CD14-positive monocyte (primary cell): ENCODE measurements at regions not wholly inside any gene's neighbourhood (a gene's known extent, or its start where the extent isn't known, plus 50 kb on each side); places are given as distances from the start of the nearest gene placed in this dataset.

Experiments
- DNase-seq, 3 donors: peaks; one replicate each; pipeline ENCODE4 v3.0.0-alpha.2; 2011 to 2022
- H2AFZ ChIP-seq: 2 replicates; pipeline ENCODE4 v1.6.0; 2012; ENCODE audit warnings: mild to moderate bottlenecking, low read depth, low read length, inconsistent platforms; ENCODE audit not compliant: insufficient read depth, poor library complexity, severe bottlenecking
- H3K27ac ChIP-seq, 2 donors: 1 replicate in 1 of 2; 2 replicates in 1 of 2; pipeline ENCODE4 v1.5.1; 2012 to 2013; ENCODE audit warnings: low read length in 2 of 2, control low read depth in 1 of 2, inconsistent platforms in 1 of 2, low read depth in 1 of 2, mild to moderate bottlenecking in 1 of 2
- H3K27me3 ChIP-seq, 2 donors: one replicate each; pipeline versions ENCODE4 v1.6.0 to v1.6.1; 2011 to 2013; ENCODE audit warnings: low read length in 2 of 2; ENCODE audit not compliant: control insufficient read depth in 2 of 2, insufficient read depth in 2 of 2
- H3K36me3 ChIP-seq, 2 donors: replicated peaks in 1 of 2; 1 replicate in 1 of 2; 2 replicates in 1 of 2; pipeline versions ENCODE4 v1.5.1 to v1.6.1; 2012 to 2013; ENCODE audit warnings: low read length in 2 of 2, control low read depth in 1 of 2, inconsistent platforms in 1 of 2, mild to moderate bottlenecking in 1 of 2; ENCODE audit not compliant: insufficient read depth in 2 of 2, control insufficient read depth in 1 of 2
- H3K4me1 ChIP-seq, 2 donors: 1 replicate in 1 of 2; 2 replicates in 1 of 2; pipeline versions ENCODE4 v1.5.1 to v1.6.1; 2012 to 2013; ENCODE audit warnings: low read length in 2 of 2, control low read depth in 1 of 2, inconsistent platforms in 1 of 2, mild to moderate bottlenecking in 1 of 2, moderate library complexity in 1 of 2; ENCODE audit not compliant: insufficient read depth in 2 of 2, control insufficient read depth in 1 of 2
- H3K4me2 ChIP-seq: replicated peaks from 2 replicates; pipeline ENCODE3; 2012; ENCODE audit warnings: low read length, moderate library complexity, mild to moderate bottlenecking; ENCODE audit not compliant: poor library complexity, severe bottlenecking; ENCODE audit errors: extremely low read depth
- H3K4me3 ChIP-seq, 3 experiments: fragments of 200-600 bp in 1 of 3; sonication (generic) in 1 of 3; replicated peaks in 1 of 3; 1 replicate in 2 of 3; 2 replicates in 1 of 3; pipeline ENCODE4 v1.5.1; 2011 to 2013; ENCODE audit warnings: low read length in 3 of 3, mild to moderate bottlenecking in 3 of 3, control low read depth in 2 of 3, low read depth in 2 of 3, inconsistent platforms in 1 of 3, moderate library complexity in 1 of 3
- H3K79me2 ChIP-seq: 2 replicates; pipeline ENCODE4 v1.6.0; 2012; ENCODE audit warnings: mild to moderate bottlenecking, control low read depth, inconsistent platforms, low read length, moderate library complexity; ENCODE audit not compliant: insufficient read depth
- H3K9ac ChIP-seq: 2 replicates; pipeline ENCODE4 v1.6.0; 2017; ENCODE audit warnings: low read length, mild to moderate bottlenecking; ENCODE audit not compliant: insufficient read depth, poor library complexity, severe bottlenecking
- H3K9me3 ChIP-seq, 2 donors: replicated peaks in 1 of 2; 1 replicate in 1 of 2; 2 replicates in 1 of 2; pipeline versions ENCODE4 v1.5.1 to v1.6.1; 2012 to 2013; ENCODE audit warnings: low read length in 2 of 2, control low read depth in 1 of 2; ENCODE audit not compliant: control insufficient read depth in 1 of 2, insufficient read depth in 1 of 2
- H4K20me1 ChIP-seq: 2 replicates; pipeline ENCODE4 v1.6.0; 2012; ENCODE audit warnings: mild to moderate bottlenecking, low read length, control low read depth, moderate library complexity; ENCODE audit not compliant: insufficient read depth
- H3K27ac Mint-ChIP-seq, 7 donors: one replicate each; pipeline ENCODE4 v1.8.0; 2020; ENCODE audit warnings: mild to moderate bottlenecking in 7 of 7, mixed read lengths in 7 of 7, moderate library complexity in 6 of 7, inconsistent platforms in 2 of 7
- H3K27me3 Mint-ChIP-seq, 3 donors: one replicate each; pipeline ENCODE4 v1.8.0; 2021 to 2022; ENCODE audit warnings: low read depth in 3 of 3, mild to moderate bottlenecking in 3 of 3, mixed read lengths in 3 of 3, moderate library complexity in 3 of 3, inconsistent platforms in 1 of 3
- H3K36me3 Mint-ChIP-seq, 2 donors: one replicate each; pipeline ENCODE4 v1.8.0; 2020; ENCODE audit warnings: mixed read lengths in 2 of 2, inconsistent platforms in 1 of 2, mild to moderate bottlenecking in 1 of 2
- H3K4me1 Mint-ChIP-seq: one replicate; pipeline ENCODE4 v1.8.0; 2020; ENCODE audit warnings: mild to moderate bottlenecking, mixed read lengths
- H3K4me3 Mint-ChIP-seq, 2 donors: one replicate each; pipeline ENCODE4 v1.8.0; 2020; ENCODE audit warnings: mild to moderate bottlenecking in 2 of 2, mixed read lengths in 2 of 2, moderate library complexity in 1 of 2
- H3K9me3 Mint-ChIP-seq, 7 donors: one replicate each; pipeline ENCODE4 v1.8.0; 2020 to 2022; ENCODE audit warnings: mixed read lengths in 7 of 7, mild to moderate bottlenecking in 6 of 7, moderate library complexity in 6 of 7, inconsistent platforms in 2 of 7
- WGBS: methylation state at CpG from one replicate; pipeline ENCODE4 v1.1.5; 2013; ENCODE audit warnings: missing lambda C conversion rate; ENCODE audit not compliant: insufficient coverage; 5-methylcytosine and 5-hydroxymethylcytosine counted together
- intact Hi-C, 2 donors: fragments of 100-400 bp; cut with micrococcal nuclease; formaldehyde crosslinking; loops; one replicate each; pipeline versions ENCODE4 v1.15.0 to v1.15.1; 2023
- TF ChIP-seq, protein P1 (sequence below): fragments of 200-600 bp; IDR thresholded peaks from one replicate; pipeline ENCODE4 v1.8.0; 2022; ENCODE audit warnings: antibody characterized with exemption, mild to moderate bottlenecking

- no peaks in the 10 kb centered on the region for H3K4me1 Mint-ChIP-seq
- Histone ChIP-seq H3K36me3 (no peaks in the 10 kb centered on the region), H4K20me1 (no peaks in the 10 kb centered on the region), H2AFZ (no peak overlapping the region), H3K79me2 (no peaks in the 10 kb centered on the region), H3K4me3 (no peak overlapping the region), H3K27me3 (peaks cover 2 to 3% of the 10 kb centered on the region in 2 donors), H3K4me2 (no peak overlapping the region), H3K27ac (no peak overlapping the region), H3K9ac (no peak overlapping the region), H3K9me3 (no peaks in the 10 kb centered on the region), H3K4me1 (no peaks in the 10 kb centered on the region)
- H3K4me3 Mint-ChIP-seq, result no peak overlapping the region
- 75% methylated on average over 4 of the region's 5 CpGs for WGBS
- TF ChIP-seq, protein P1, sequence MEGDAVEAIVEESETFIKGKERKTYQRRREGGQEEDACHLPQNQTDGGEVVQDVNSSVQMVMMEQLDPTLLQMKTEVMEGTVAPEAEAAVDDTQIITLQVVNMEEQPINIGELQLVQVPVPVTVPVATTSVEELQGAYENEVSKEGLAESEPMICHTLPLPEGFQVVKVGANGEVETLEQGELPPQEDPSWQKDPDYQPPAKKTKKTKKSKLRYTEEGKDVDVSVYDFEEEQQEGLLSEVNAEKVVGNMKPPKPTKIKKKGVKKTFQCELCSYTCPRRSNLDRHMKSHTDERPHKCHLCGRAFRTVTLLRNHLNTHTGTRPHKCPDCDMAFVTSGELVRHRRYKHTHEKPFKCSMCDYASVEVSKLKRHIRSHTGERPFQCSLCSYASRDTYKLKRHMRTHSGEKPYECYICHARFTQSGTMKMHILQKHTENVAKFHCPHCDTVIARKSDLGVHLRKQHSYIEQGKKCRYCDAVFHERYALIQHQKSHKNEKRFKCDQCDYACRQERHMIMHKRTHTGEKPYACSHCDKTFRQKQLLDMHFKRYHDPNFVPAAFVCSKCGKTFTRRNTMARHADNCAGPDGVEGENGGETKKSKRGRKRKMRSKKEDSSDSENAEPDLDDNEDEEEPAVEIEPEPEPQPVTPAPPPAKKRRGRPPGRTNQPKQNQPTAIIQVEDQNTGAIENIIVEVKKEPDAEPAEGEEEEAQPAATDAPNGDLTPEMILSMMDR, result no peak
- H3K9me3 Mint-ChIP-seq, result no peaks in the 10 kb centered on the region
- no peak for DNase-seq
- H3K27me3 Mint-ChIP-seq, result peaks cover 2 to 7% (median 3%) of the 10 kb centered on the region in 3 donors
- intact Hi-C loops, result no loop called here
- H3K27ac Mint-ChIP-seq, result no peak overlapping the region
- no peaks in the 10 kb centered on the region for H3K36me3 Mint-ChIP-seq
Measured at GRCh38 chr4:20430259-20430941, 178.7 kb downstream of the SLIT2 start.

DNA sequence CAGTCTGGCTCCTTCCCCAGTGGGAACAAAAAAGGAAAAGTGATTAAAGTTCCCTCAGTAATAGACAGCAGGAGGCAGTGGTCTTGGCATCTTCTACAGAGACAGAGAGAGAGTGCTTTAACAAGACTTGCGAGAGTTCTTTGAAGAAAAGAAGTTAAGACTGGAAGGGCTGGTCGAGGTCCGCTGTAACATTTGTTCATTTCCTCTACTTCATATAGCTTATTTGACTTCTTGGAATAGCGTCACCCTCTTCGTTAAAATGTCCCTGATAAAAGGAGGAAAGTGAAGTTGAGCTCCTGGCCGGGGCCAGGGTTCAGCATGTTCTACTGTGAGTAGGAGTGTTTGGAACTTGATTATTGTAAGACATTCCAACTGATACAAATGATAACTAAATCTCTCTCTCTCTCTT is 179.8 kb downstream of the SLIT2 start:
- no peak overlapping the region for H3K4me3 Mint-ChIP-seq
- Histone ChIP-seq H3K9ac (no peak overlapping the region), H3K36me3 (no peaks in the 10 kb centered on the region), H3K4me3 (no peak overlapping the region), H3K4me2 (no peak overlapping the region), H3K27ac (no peak overlapping the region), H3K79me2 (no peaks in the 10 kb centered on the region), H4K20me1 (no peaks in the 10 kb centered on the region), H3K4me1 (no peaks in the 10 kb centered on the region), H2AFZ (no peak overlapping the region), H3K27me3 (no peaks in the 10 kb centered on the region), H3K9me3 (no peaks in the 10 kb centered on the region)
- no peaks in the 10 kb centered on the region for H3K4me1 Mint-ChIP-seq
- no peaks in the 10 kb centered on the region for H3K36me3 Mint-ChIP-seq
- H3K27ac Mint-ChIP-seq, result no peak overlapping the region
- H3K9me3 Mint-ChIP-seq, result no peaks in the 10 kb centered on the region
- WGBS, result no CpG with 5 or more reads among the region's 6 CpGs
- intact Hi-C loops, result no loop called here
- H3K27me3 Mint-ChIP-seq, result peaks cover 0 to 8% (median 0%) of the 10 kb centered on the region in 3 donors
- TF ChIP-seq, protein P1, result no peak
- no peak for DNase-seq
